Sigmoid colon (tissue), 6 donors: ENCODE measurements at regions not wholly inside any gene's neighbourhood (a gene's known extent, or its start where the extent isn't known, plus 50 kb on each side); places are given as distances from the start of the nearest gene placed in this dataset.

Source experiments
- DNase-seq: peaks from one replicate; pipeline ENCODE4 v3.0.0-alpha.2; 2019
- H3K27ac ChIP-seq, 4 donors: fragments of 200-600 bp; sonication (generic); one replicate each; pipeline ENCODE4 v1.5.1; 2016 to 2019; ENCODE audit warnings: mild to moderate bottlenecking in 1 of 4
- H3K27me3 ChIP-seq, 3 donors: fragments of 200-600 bp; sonication (generic); one replicate each; pipeline ENCODE4 v1.5.1; 2019; ENCODE audit warnings: mild to moderate bottlenecking in 1 of 3
- H3K36me3 ChIP-seq, 4 donors: fragments of 200-600 bp; sonication (generic); one replicate each; pipeline ENCODE4 v1.5.1; 2016 to 2019
- H3K4me1 ChIP-seq, 4 donors: fragments of 200-600 bp; sonication (generic); one replicate each; pipeline ENCODE4 v1.5.1; 2017 to 2019
- H3K4me3 ChIP-seq, 4 donors: fragments of 200-600 bp; sonication (generic); one replicate each; pipeline ENCODE4 v1.5.1; 2017 to 2019; ENCODE audit warnings: mild to moderate bottlenecking in 2 of 4, moderate library complexity in 1 of 4
- H3K9me3 ChIP-seq, 4 donors: fragments of 200-600 bp in 3 of 4; sonication (generic) in 3 of 4; one replicate each; pipeline versions ENCODE4 v1.5.1 to v1.6.1; 2013 to 2019
- CTCF ChIP-seq, 4 experiments: fragments of 450-650 bp in 3 of 4; fragments of 200-600 bp in 1 of 4; IDR thresholded peaks; one replicate each; pipeline ENCODE4 v1.5.1; 2016 to 2019; ENCODE audit warnings: antibody characterized with exemption in 4 of 4, mild to moderate bottlenecking in 3 of 4, moderate library complexity in 2 of 4
- EP300 ChIP-seq, 4 donors: sonication (generic); formaldehyde crosslinking; IDR thresholded peaks; one replicate each; pipeline ENCODE4 v1.6.1; 2017; ENCODE audit warnings: antibody characterized with exemption in 4 of 4
- POLR2A ChIP-seq, 2 donors: fragments of 450-650 bp; IDR thresholded peaks; one replicate each; pipeline ENCODE4 v1.6.1; 2016; ENCODE audit warnings: antibody characterized with exemption in 2 of 2, mild to moderate bottlenecking in 2 of 2, moderate library complexity in 2 of 2
- POLR2AphosphoS5 ChIP-seq, 4 donors: sonication (generic); formaldehyde crosslinking; IDR thresholded peaks; one replicate each; pipeline ENCODE4 v1.6.1; 2017; ENCODE audit warnings: antibody characterized with exemption in 4 of 4
- WGBS, 2 donors: extraction: QIAGEN DNeasy Blood & Tissue Kit; methylation state at CpG; one replicate each; pipeline ENCODE4 v1.1.7; 2013; 5-methylcytosine and 5-hydroxymethylcytosine counted together
- intact Hi-C: fragments of 100-400 bp; cut with DNase I; formaldehyde crosslinking; loops from one replicate; pipeline ENCODE4 v1.15.1; 2023
- donor health status: healthy with polysubstance abuse.
- donor health status: healthy.

- intact Hi-C loops = no loop called here
- WGBS, 2 donors = 38 to 54% methylated on average over 3 of the region's 3 CpGs
These were observed 114.2 kb upstream of the IRX5 start for GRCh38 chr16:54816471-54816870.

GRCh38 chr16:54815177-54815576, 115.5 kb upstream of the IRX5 start:
- no peak for DNase-seq
- Histone ChIP-seq H3K27me3 (peaks cover 0 to 10% (median 0%) of the 10 kb centered on the region in 3 donors), H3K36me3 (no peaks in the 10 kb centered on the region), H3K4me3 (no peak overlapping the region), H3K4me1 (no peaks in the 10 kb centered on the region), H3K27ac (no peak overlapping the region), H3K9me3 (no peaks in the 10 kb centered on the region)
- 61 to 71% methylated on average over 3 of the region's 3 CpGs for WGBS, 2 donors
- intact Hi-C loops = no loop called here
- TF ChIP-seq POLR2A (IDR thresholded peaks at IDR 0.05) (no peak), POLR2AphosphoS5 (IDR thresholded peaks at IDR 0.05) (no peak), EP300 (IDR thresholded peaks at IDR 0.05) (no peak), CTCF (IDR thresholded peaks at IDR 0.05) (no peak)

More at GRCh38 chr16:54816471-54816870, 114.2 kb upstream of the IRX5 start:
- TF ChIP-seq EP300 (IDR thresholded peaks at IDR 0.05) = no peak
- no peak for TF ChIP-seq POLR2A (IDR thresholded peaks at IDR 0.05)
- TF ChIP-seq POLR2AphosphoS5 (IDR thresholded peaks at IDR 0.05) = no peak
- TF ChIP-seq CTCF (IDR thresholded peaks at IDR 0.05) = no peak
- Histone ChIP-seq H3K9me3 (no peaks in the 10 kb centered on the region), H3K4me1 (no peaks in the 10 kb centered on the region), H3K27ac (no peak overlapping the region), H3K4me3 (no peak overlapping the region), H3K36me3 (no peaks in the 10 kb centered on the region), H3K27me3 (peaks cover 0 to 10% (median 0%) of the 10 kb centered on the region in 3 donors)
- no peak for DNase-seq

GRCh38 chr16:54813778-54814177, 116.9 kb upstream of the IRX5 start:
- 70 to 82% methylated on average over 5 of the region's 5 CpGs for WGBS, 2 donors
- Histone ChIP-seq H3K4me1 (no peaks in the 10 kb centered on the region), H3K27ac (no peak overlapping the region), H3K9me3 (no peaks in the 10 kb centered on the region), H3K27me3 (peaks cover 0 to 10% (median 0%) of the 10 kb centered on the region in 3 donors), H3K36me3 (no peaks in the 10 kb centered on the region), H3K4me3 (no peak overlapping the region)
- TF ChIP-seq POLR2AphosphoS5 (IDR thresholded peaks at IDR 0.05) (no peak), POLR2A (IDR thresholded peaks at IDR 0.05) (no peak), EP300 (IDR thresholded peaks at IDR 0.05) (no peak), CTCF (IDR thresholded peaks at IDR 0.05) (no peak)
- intact Hi-C loops = no loop called here
- DNase-seq = no peak

- H3K4me1 ChIP-seq = no peaks in the 10 kb centered on the region
- no peaks in the 10 kb centered on the region for H3K9me3 ChIP-seq
- DNase-seq = no peak
- no peaks in the 10 kb centered on the region for H3K36me3 ChIP-seq
- WGBS, 2 donors = 35 to 47% methylated on average over 3 of the region's 3 CpGs
- peaks cover 0 to 5% (median 0%) of the 10 kb centered on the region in 3 donors for H3K27me3 ChIP-seq
- TF ChIP-seq CTCF (IDR thresholded peaks at IDR 0.05) (no peak), EP300 (IDR thresholded peaks at IDR 0.05) (no peak), POLR2A (IDR thresholded peaks at IDR 0.05) (no peak), POLR2AphosphoS5 (IDR thresholded peaks at IDR 0.05) (no peak)
- H3K4me3 ChIP-seq = no peak overlapping the region
- intact Hi-C loops = no loop called here
- no peak overlapping the region for H3K27ac ChIP-seq
These were observed 118.4 kb upstream of the IRX5 start for GRCh38 chr16:54812229-54812628.

GRCh38 chr16:54808890-54809289, 121.8 kb upstream of the IRX5 start:
- intact Hi-C loops = no loop called here
- H3K9me3 ChIP-seq = no peaks in the 10 kb centered on the region
- no peak overlapping the region for H3K27ac ChIP-seq
- H3K27me3 ChIP-seq = peaks cover 0 to 5% (median 0%) of the 10 kb centered on the region in 3 donors
- no peaks in the 10 kb centered on the region for H3K36me3 ChIP-seq
- no peaks in the 10 kb centered on the region for H3K4me1 ChIP-seq
- no peak overlapping the region for H3K4me3 ChIP-seq
- DNase-seq = no peak
- no peak for TF ChIP-seq CTCF (IDR thresholded peaks at IDR 0.05)
